SK-N-SH (cell line): ENCODE measurements at regions not wholly inside any gene's neighbourhood (a gene's known extent, or its start where the extent isn't known, plus 50 kb on each side); places are given as distances from the start of the nearest gene placed in this dataset.

Experiments used
- CTCF ChIA-PET: fragments of 300-600, 350-600 bp; formaldehyde crosslinking; extraction: SDS; loops from one replicate; lab custom pipeline; 2021; lab: Yijun Ruan, JAX
- POLR2A ChIA-PET: fragments of 350-600 bp; sonication (Branson Sonifier 250); formaldehyde crosslinking; extraction: SDS; loops from one replicate; lab custom pipeline; 2020; ENCODE audit warnings: antibody characterized with exemption, inconsistent platforms; lab: Yijun Ruan, JAX
- DNase-seq: peaks from one replicate; pipeline ENCODE4 v3.0.0; 2012
- H2AFZ ChIP-seq: fragments of 200-600 bp; sonication (generic); 2 replicates; pipeline ENCODE4 v1.8.1; 2016; ENCODE audit warnings: antibody characterized with exemption, mild to moderate bottlenecking, low read depth
- H3F3A ChIP-seq: fragments of 200-600 bp; sonication (generic); replicated peaks from 2 replicates; pipeline ENCODE3; 2016; ENCODE audit warnings: antibody characterized with exemption, mild to moderate bottlenecking; ENCODE audit not compliant: insufficient read depth
- H3K27ac ChIP-seq, 2 experiments: fragments of 200-500 bp in 1 of 2; fragments of 200-600 bp in 1 of 2; sonication (Bioruptor generic) in 1 of 2; sonication (generic), shearing (Covaris generic) in 1 of 2; 2 replicates each; pipeline versions ENCODE4 v1.5.1 to v1.6.1; 2014 to 2016; ENCODE audit warnings: low read depth in 2 of 2, inconsistent platforms in 1 of 2, low read length in 1 of 2, mild to moderate bottlenecking in 1 of 2, mixed read lengths in 1 of 2
- H3K27me3 ChIP-seq: fragments of 200-600 bp; sonication (generic), shearing (Covaris generic); 2 replicates; pipeline ENCODE4 v1.6.1; 2016; ENCODE audit warnings: mixed run types; ENCODE audit not compliant: insufficient read depth
- H3K36me3 ChIP-seq, 2 experiments: fragments of 200-500 bp in 1 of 2; fragments of 200-600 bp in 1 of 2; sonication (Bioruptor generic) in 1 of 2; sonication (generic) in 1 of 2; replicated peaks in 1 of 2; 2 replicates each; pipeline versions ENCODE3 to v1.5.1; 2014 to 2016; ENCODE audit warnings: low read length in 1 of 2, mild to moderate bottlenecking in 1 of 2; ENCODE audit not compliant: insufficient read depth in 2 of 2, control insufficient read depth in 1 of 2
- H3K4me1 ChIP-seq, 2 experiments: fragments of 200-500 bp in 1 of 2; fragments of 200-600 bp in 1 of 2; sonication (Bioruptor generic) in 1 of 2; sonication (generic), shearing (Covaris generic) in 1 of 2; 2 replicates each; pipeline versions ENCODE4 v1.5.1 to v1.6.1; 2014 to 2016; ENCODE audit warnings: low read depth in 1 of 2, low read length in 1 of 2, mixed run types in 1 of 2; ENCODE audit not compliant: insufficient read depth in 2 of 2, control insufficient read depth in 1 of 2
- H3K4me2 ChIP-seq: fragments of 200-600 bp; sonication (generic), shearing (Covaris generic); 2 replicates; pipeline ENCODE4 v1.6.1; 2017; ENCODE audit warnings: mixed run types
- H3K4me3 ChIP-seq, 2 experiments: fragments of 200-500 bp in 1 of 2; fragments of 200-600 bp in 1 of 2; sonication (Bioruptor generic) in 1 of 2; sonication (generic), shearing (Covaris generic) in 1 of 2; 2 replicates each; pipeline versions ENCODE4 v1.5.1 to v1.8.1; 2014 to 2016; ENCODE audit warnings: low read depth in 2 of 2, inconsistent platforms in 1 of 2, low read length in 1 of 2, mild to moderate bottlenecking in 1 of 2, mixed read lengths in 1 of 2, moderate library complexity in 1 of 2
- H3K79me2 ChIP-seq: fragments of 200-600 bp; sonication (generic); 2 replicates; pipeline ENCODE4 v1.8.1; 2017; ENCODE audit warnings: mild to moderate bottlenecking; ENCODE audit not compliant: insufficient read depth
- H3K9ac ChIP-seq: fragments of 200-600 bp; sonication (generic); 2 replicates; pipeline ENCODE4 v1.6.1; 2017; ENCODE audit warnings: mixed run types
- H3K9me2 ChIP-seq: fragments of 200-600 bp; sonication (generic); 2 replicates; pipeline ENCODE4 v1.6.1; 2017; ENCODE audit warnings: mixed run types
- H3K9me3 ChIP-seq: fragments of 200-600 bp; sonication (generic); 2 replicates; pipeline ENCODE4 v1.6.1; 2017; ENCODE audit warnings: mixed run types, mild to moderate bottlenecking, moderate library complexity
- H4K20me1 ChIP-seq: fragments of 200-600 bp; sonication (generic); 2 replicates; pipeline ENCODE4 v1.6.1; 2017; ENCODE audit warnings: mild to moderate bottlenecking, mixed run types; ENCODE audit not compliant: insufficient read depth
- CHD2 ChIP-seq: fragments of 150-350 bp; IDR thresholded peaks from 2 replicates; pipeline ENCODE4 v1.6.1; 2018; ENCODE audit warnings: low read length; ENCODE audit not compliant: partially characterized antibody
- CTCF ChIP-seq: fragments of 200-600 bp; sonication (generic); IDR thresholded peaks from 2 replicates; pipeline ENCODE4 v1.6.1; 2017; ENCODE audit warnings: antibody characterized with exemption, mild to moderate bottlenecking, moderate library complexity
- EP300 ChIP-seq, 2 experiments: IDR thresholded peaks; 2 replicates each; pipeline versions ENCODE4 v1.4.0 to v1.6.1; 2012; ENCODE audit warnings: borderline replicate concordance in 1 of 2, low read depth in 1 of 2, low read length in 1 of 2
- EZH2phosphoT487 ChIP-seq: fragments of 200-600 bp; sonication (generic); IDR thresholded peaks from 2 replicates; pipeline ENCODE4 v1.6.1; 2017; ENCODE audit warnings: low read depth, mixed run types, mild to moderate bottlenecking, antibody characterized with exemption, moderate library complexity, borderline replicate concordance
- GABPA ChIP-seq: IDR thresholded peaks from 2 replicates; pipeline ENCODE4 v1.4.0; 2012; ENCODE audit warnings: low read depth, mild to moderate bottlenecking
- GATA2 ChIP-seq: sonication (generic); formaldehyde crosslinking; IDR thresholded peaks from 2 replicates; pipeline ENCODE4 v1.5.0; 2020; ENCODE audit warnings: mild to moderate bottlenecking, missing genetic modification reagents
- NFIC ChIP-seq: IDR thresholded peaks from 2 replicates; pipeline ENCODE4 v1.4.0; 2012; ENCODE audit warnings: borderline replicate concordance
- NRF1 ChIP-seq: IDR thresholded peaks from 2 replicates; pipeline ENCODE4 v1.6.1; 2012; ENCODE audit warnings: low read depth, mild to moderate bottlenecking, low read length
- POLR2AphosphoS5 ChIP-seq: IDR thresholded peaks from 2 replicates; pipeline ENCODE4 v1.6.1; 2012; ENCODE audit warnings: low read depth, low read length
- REST ChIP-seq: IDR thresholded peaks from 2 replicates; pipeline ENCODE4 v1.6.1; 2012; ENCODE audit warnings: mild to moderate bottlenecking, low read depth, low read length, moderate library complexity
- RFX5 ChIP-seq: IDR thresholded peaks from 2 replicates; pipeline ENCODE4 v1.6.1; 2012; ENCODE audit warnings: mild to moderate bottlenecking, improper control_type of control experiment, low read length
- TEAD4 ChIP-seq: IDR thresholded peaks from 2 replicates; pipeline ENCODE4 v1.4.0; 2012; ENCODE audit warnings: mild to moderate bottlenecking, borderline replicate concordance; ENCODE audit not compliant: insufficient read depth
- USF1 ChIP-seq: IDR thresholded peaks from 2 replicates; pipeline ENCODE4 v1.4.0; 2012; ENCODE audit warnings: low read depth, borderline replicate concordance
- USF2 ChIP-seq: fragments of 150-350 bp; IDR thresholded peaks from 2 replicates; pipeline ENCODE4 v1.6.1; 2017; ENCODE audit warnings: antibody characterized with exemption, low read length, low read depth, borderline replicate concordance
- WGBS: methylation state at CpG from one replicate; pipeline ENCODE4 v1.1.6; 2017; ENCODE audit warnings: low lambda C conversion rate; 5-methylcytosine and 5-hydroxymethylcytosine counted together

- ChIA-PET CTCF (no interaction called here), POLR2A (no interaction called here)
- H3K4me2 ChIP-seq, result no peak overlapping the region
- H4K20me1 ChIP-seq, result no peaks in the 10 kb centered on the region
- no peak for DNase-seq
- H3K4me3 ChIP-seq, result no peak overlapping the region
- no peaks in the 10 kb centered on the region for H3K4me1 ChIP-seq
- no peaks in the 10 kb centered on the region for H3K27me3 ChIP-seq
- H3K27ac ChIP-seq, result no peak overlapping the region
- H3K79me2 ChIP-seq, result no peaks in the 10 kb centered on the region
- H3K36me3 ChIP-seq, result no peaks in the 10 kb centered on the region
- WGBS, result 26% methylated on average over 6 of the region's 6 CpGs
- H3K9ac ChIP-seq, result no peak overlapping the region
- H3K9me3 ChIP-seq, result no peaks in the 10 kb centered on the region
- H3F3A ChIP-seq, result no peaks in the 10 kb centered on the region
- TF ChIP-seq GATA2 (CRISPR knock-in tag) (no peak), POLR2AphosphoS5 (no peak), RFX5 (no peak), GABPA (no peak), REST (no peak), CTCF (no peak), USF2 (no peak), NRF1 (no peak), CHD2 (no peak), NFIC (no peak), USF1 (no peak), EZH2phosphoT487 (no peak), EP300 (IDR thresholded peaks at IDR 0.05; ENCODE audit: borderline replicate concordance in 1 of 2, low read depth in 1 of 2, low read length in 1 of 2) (no peak), TEAD4 (no peak)
- no peak overlapping the region for H2AFZ ChIP-seq
- H3K9me2 ChIP-seq, result no peaks in the 10 kb centered on the region; the same call in 1 of the 2 replicates
Measured at GRCh38 chr2:60116161-60116875, 437.1 kb downstream of the BCL11A start.
